Right lobe of liver (tissue), 6 donors: ENCODE measurements at regions not wholly inside any gene's neighbourhood (a gene's known extent, or its start where the extent isn't known, plus 50 kb on each side); places are given as distances from the start of the nearest gene placed in this dataset.
"Not testable (repeated sequence)": the region's sequence is repeated elsewhere in the genome, so short reads cannot be mapped to it uniquely, and the experiment has no call there.

Source experiments
- ATAC-seq, 4 donors: fragments of 200-7000 bp; cut with Tn5 transposase; one replicate each; pipeline ENCODE4 v1.9.1; 2020; ENCODE audit warnings: mild to moderate bottlenecking in 4 of 4, moderate library complexity in 4 of 4
- DNase-seq, 3 donors: peaks; one replicate each; pipeline ENCODE4 v3.0.0-alpha.2; 2020
- H3K27ac ChIP-seq, 3 donors: fragments of 200-600 bp; one replicate each; pipeline ENCODE4 v1.8.0; 2022
- H3K27me3 ChIP-seq, 2 donors: fragments of 200-600 bp; one replicate each; pipeline ENCODE4 v1.8.0; 2022
- H3K36me3 ChIP-seq, 4 donors: fragments of 200-600 bp; sonication (generic) in 1 of 4; one replicate each; pipeline versions ENCODE4 v1.5.1 to v1.8.0; 2017 to 2022; ENCODE audit warnings: control low read depth in 1 of 4
- H3K4me1 ChIP-seq, 4 donors: fragments of 200-600 bp; sonication (generic) in 1 of 4; one replicate each; pipeline versions ENCODE4 v1.5.1 to v1.8.0; 2017 to 2022; ENCODE audit warnings: control low read depth in 1 of 4
- H3K4me3 ChIP-seq, 3 donors: fragments of 200-600 bp; one replicate each; pipeline ENCODE4 v1.8.0; 2022
- H3K9me3 ChIP-seq, 4 donors: fragments of 200-600 bp; sonication (generic) in 1 of 4; one replicate each; pipeline versions ENCODE4 v1.5.1 to v1.8.0; 2017 to 2022; ENCODE audit warnings: control low read depth in 1 of 4
- POLR2A ChIP-seq: fragments of 450-650 bp; IDR thresholded peaks from one replicate; pipeline ENCODE4 v1.6.1; 2017; ENCODE audit warnings: antibody characterized with exemption, mild to moderate bottlenecking
- WGBS: methylation state at CpG from one replicate; pipeline ENCODE4 v1.1.6; 2018; ENCODE audit warnings: low coverage, low lambda C conversion rate; ENCODE audit not compliant: insufficient coverage; ENCODE audit errors: missing lambda C conversion rate; 5-methylcytosine and 5-hydroxymethylcytosine counted together
- intact Hi-C, 2 donors: fragments of 100-400 bp; cut with DNase I; formaldehyde crosslinking; loops; one replicate each; pipeline versions ENCODE4 v1.11.2 to v1.14.1; 2022
- TF ChIP-seq, protein P1 (sequence below), 4 donors: fragments of 200-600 bp in 3 of 4; fragments of 450-650 bp in 1 of 4; IDR thresholded peaks; one replicate each; pipeline versions ENCODE4 v1.5.1 to v1.8.0; 2016 to 2022; ENCODE audit warnings: antibody characterized with exemption in 4 of 4, mild to moderate bottlenecking in 2 of 4
- donor health status: DM: no; HTN: yes; CAD: no.
- donor health status: DM: no; HTN: no; CAD: no.
- donor health status: DM: no; HTN: no; CAD: no.
- donor health status: DM: no; HTN: yes; CAD: no.
- donor health status: DM: no; HTN: yes; CAD: no.

DNA sequence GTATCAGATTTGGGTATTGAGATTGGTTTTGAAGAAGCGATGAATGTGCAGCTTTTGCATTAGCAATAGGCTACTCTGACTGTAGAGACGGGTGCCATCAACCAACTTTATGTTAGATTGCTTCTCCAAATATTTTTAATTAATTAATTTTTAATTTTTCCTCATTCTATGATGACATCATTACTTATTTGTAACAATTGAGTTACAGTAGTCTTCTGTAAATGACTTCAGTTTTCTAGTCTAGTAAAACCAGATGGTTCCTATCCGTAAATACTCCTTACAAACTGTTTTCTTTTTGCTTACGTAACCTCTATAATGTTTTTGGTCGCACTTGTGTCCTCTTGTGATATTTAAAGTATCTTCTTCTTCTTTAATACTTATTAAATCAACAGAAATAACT, 118.1 kb downstream of the ZNF736 start:
- Histone ChIP-seq H3K27me3 (no peaks in the 10 kb centered on the region), H3K4me1 (no peaks in the 10 kb centered on the region), H3K9me3 (no peaks in the 10 kb centered on the region), H3K4me3 (no peak overlapping the region), H3K36me3 (no peaks in the 10 kb centered on the region), H3K27ac (no peak overlapping the region)
- DNase-seq (no peak), ATAC-seq (no peak)
- intact Hi-C loops: no loop called here
- WGBS: 66% methylated on average over 5 of the region's 5 CpGs
- TF ChIP-seq, protein P1, sequence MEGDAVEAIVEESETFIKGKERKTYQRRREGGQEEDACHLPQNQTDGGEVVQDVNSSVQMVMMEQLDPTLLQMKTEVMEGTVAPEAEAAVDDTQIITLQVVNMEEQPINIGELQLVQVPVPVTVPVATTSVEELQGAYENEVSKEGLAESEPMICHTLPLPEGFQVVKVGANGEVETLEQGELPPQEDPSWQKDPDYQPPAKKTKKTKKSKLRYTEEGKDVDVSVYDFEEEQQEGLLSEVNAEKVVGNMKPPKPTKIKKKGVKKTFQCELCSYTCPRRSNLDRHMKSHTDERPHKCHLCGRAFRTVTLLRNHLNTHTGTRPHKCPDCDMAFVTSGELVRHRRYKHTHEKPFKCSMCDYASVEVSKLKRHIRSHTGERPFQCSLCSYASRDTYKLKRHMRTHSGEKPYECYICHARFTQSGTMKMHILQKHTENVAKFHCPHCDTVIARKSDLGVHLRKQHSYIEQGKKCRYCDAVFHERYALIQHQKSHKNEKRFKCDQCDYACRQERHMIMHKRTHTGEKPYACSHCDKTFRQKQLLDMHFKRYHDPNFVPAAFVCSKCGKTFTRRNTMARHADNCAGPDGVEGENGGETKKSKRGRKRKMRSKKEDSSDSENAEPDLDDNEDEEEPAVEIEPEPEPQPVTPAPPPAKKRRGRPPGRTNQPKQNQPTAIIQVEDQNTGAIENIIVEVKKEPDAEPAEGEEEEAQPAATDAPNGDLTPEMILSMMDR (IDR thresholded peaks at IDR 0.05): no peak
- no peak for TF ChIP-seq POLR2A

DNA sequence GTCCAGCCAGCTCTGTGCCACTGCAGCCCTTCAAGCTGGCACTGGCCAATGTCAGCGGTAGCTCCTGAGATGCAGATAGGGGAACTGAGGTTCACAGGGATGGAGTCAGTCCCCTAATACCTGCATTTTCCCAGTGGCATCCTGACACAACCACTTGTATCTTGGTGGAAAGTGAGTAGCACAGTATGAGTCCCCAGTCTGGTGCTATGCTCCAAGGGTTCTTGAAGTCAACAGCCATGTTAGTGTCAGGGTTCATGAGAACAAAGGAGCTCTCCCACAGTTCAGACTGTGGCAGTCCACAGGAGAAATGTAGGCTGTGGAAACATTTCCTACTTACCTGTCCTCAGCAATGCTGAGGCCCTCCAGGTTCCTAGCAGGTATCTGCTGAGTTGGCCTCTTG, 115.5 kb downstream of the ZNF736 start:
- DNase-seq: no peak
- TF ChIP-seq POLR2A: no peak
- TF ChIP-seq, protein P1 (IDR thresholded peaks at IDR 0.05): no peak
- no peak for ATAC-seq
- Histone ChIP-seq H3K9me3 (no peaks in the 10 kb centered on the region), H3K36me3 (no peaks in the 10 kb centered on the region), H3K27me3 (no peaks in the 10 kb centered on the region), H3K4me1 (no peaks in the 10 kb centered on the region), H3K4me3 (no peak overlapping the region), H3K27ac (no peak overlapping the region)
- intact Hi-C loops: no loop called here
- 100% methylated on average over 1 of the region's 1 CpG for WGBS

DNA sequence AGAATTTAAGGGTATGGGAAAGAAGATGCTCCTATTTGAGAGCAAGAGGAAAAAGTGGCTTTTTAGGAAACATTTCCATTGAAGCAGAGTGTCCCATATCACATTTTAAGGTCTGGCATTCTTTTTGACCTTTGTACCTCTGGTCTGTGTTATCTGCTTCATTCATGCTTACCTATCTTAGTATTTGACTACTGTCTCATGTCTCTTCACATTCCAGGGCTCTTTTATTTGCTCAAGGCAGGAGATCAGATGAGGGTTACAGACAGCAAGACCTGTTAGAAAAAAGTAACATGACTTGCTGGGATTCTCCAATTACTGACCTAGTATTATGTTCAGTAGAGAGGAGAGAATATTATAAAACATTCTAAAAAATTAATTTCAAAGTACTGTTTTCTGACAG, 111.7 kb downstream of the ZNF736 start:
- H3K4me1 ChIP-seq, ATAC-seq, H3K4me3 ChIP-seq, DNase-seq, H3K27ac ChIP-seq, H3K36me3 ChIP-seq, H3K9me3 ChIP-seq, H3K27me3 ChIP-seq, intact Hi-C loops: not testable (repeated sequence)

DNA sequence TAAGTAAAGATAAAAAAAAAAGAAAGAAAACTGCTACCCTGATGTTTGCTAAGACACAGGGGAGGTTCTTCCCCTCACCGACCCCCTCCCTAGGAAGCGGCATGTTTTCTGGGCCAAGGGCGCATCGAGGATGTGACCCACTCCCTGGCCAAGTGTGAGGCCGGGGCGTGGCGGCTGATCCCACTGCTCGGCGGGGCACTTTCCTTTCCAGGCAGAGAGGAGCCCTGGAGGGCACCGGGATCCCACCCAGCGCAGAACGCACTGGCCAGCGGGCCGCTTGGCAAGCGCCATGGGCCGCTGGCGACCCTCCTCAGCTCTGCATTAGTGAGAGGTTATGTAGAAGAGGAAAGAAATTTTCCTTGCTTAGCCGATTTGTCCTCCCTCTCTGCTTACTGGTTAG, 93.4 kb downstream of the ZNF736 start:
- Histone ChIP-seq H3K27ac (no peak overlapping the region), H3K36me3 (no peaks in the 10 kb centered on the region), H3K4me3 (no peak overlapping the region), H3K27me3 (no peaks in the 10 kb centered on the region), H3K4me1 (no peaks in the 10 kb centered on the region), H3K9me3 (no peaks in the 10 kb centered on the region)
- WGBS: 70% methylated on average over 2 of the region's 18 CpGs
- DNase-seq (no peak), ATAC-seq (no peak)
- intact Hi-C loops: no loop called here
- TF ChIP-seq POLR2A: no peak
- TF ChIP-seq, protein P1 (IDR thresholded peaks at IDR 0.05): no peak
